NCI-H748 (cell line): ENCODE measurements at regions not wholly inside any gene's neighbourhood (a gene's known extent, or its start where the extent isn't known, plus 50 kb on each side); places are given as distances from the start of the nearest gene placed in this dataset.
"Not testable (repeated sequence)": the region's sequence is repeated elsewhere in the genome, so short reads cannot be mapped to it uniquely, and the experiment has no call there.

Source experiments
- DNase-seq: peaks from one replicate; lab custom pipeline; 2025; ENCODE audit not compliant: unreplicated experiment; lab: John Stamatoyannopoulos, UW

GRCh38 chr3:34909679-34910078 is 729.6 kb upstream of the ARPP21 start:
- DNase-seq: not testable (repeated sequence)

- no peak for DNase-seq
These were observed 720.3 kb upstream of the ARPP21 start for GRCh38 chr3:34919025-34919424.

DNA sequence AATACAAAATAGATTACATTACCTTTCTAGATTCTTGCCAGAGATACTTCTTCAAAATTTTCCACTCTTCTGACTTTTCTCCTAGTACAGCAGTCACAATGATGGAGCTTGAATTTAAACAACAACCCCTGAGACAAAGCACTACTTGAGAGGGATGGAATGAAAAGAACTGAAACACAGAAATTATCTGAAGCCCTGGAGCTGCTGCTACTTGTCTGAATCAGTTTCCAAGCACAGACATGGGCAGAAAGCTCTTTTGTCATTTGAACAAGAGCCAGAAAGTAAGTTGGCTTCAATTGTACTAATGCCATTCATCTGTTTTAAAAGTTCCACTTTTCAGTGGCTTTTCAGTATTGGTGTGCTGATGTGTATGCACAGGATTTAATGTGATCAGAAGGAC is 718.5 kb upstream of the ARPP21 start:
- DNase-seq: no peak

GRCh38 chr3:34924961-34925360 is 714.4 kb upstream of the ARPP21 start:
- DNase-seq: no peak

- DNase-seq: no peak
These were observed 713.5 kb upstream of the ARPP21 start for GRCh38 chr3:34925851-34926250.

- no peak for DNase-seq
These were observed 710.3 kb upstream of the ARPP21 start for GRCh38 chr3:34929036-34929435.

GRCh38 chr3:34934660-34935059 is 704.7 kb upstream of the ARPP21 start:
- no peak for DNase-seq

DNA sequence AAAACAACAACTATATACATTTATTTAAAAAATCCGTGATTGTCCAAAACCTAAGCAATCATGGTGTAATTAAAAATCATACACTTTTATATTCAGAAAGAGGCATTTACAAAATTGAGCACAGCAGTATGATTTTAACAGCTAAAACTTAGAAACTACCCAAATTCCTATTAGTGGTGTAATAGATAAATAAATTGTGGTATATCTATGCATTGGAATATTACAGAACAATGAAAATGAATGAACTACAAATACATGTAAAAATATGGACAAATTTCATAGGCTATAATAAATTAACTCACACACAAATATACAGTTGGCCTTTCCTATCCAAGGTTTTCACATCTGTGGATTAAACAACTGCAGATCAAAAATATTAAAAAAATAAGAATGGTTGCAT is 700.5 kb upstream of the ARPP21 start:
- DNase-seq: no peak

DNA sequence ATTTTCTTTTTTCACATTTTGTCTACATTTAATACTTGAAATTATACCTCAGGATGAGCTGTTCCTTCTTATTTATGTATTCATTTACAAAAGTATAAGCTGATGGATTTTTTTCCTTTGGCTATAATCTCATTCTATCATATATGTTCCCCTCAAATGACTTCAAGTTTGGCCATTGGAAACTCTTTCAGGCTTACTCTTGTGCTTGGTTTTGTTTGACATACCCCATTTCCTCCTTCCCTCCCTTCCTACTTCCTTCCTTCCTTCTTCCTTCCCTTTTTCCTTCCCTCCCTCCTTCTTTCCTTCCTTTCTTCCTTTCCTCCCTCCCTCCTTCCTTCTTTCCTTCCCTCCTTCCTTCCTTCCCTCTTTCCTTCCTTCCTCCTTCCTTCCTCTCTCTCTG is 697.1 kb upstream of the ARPP21 start:
- DNase-seq: no peak

DNA sequence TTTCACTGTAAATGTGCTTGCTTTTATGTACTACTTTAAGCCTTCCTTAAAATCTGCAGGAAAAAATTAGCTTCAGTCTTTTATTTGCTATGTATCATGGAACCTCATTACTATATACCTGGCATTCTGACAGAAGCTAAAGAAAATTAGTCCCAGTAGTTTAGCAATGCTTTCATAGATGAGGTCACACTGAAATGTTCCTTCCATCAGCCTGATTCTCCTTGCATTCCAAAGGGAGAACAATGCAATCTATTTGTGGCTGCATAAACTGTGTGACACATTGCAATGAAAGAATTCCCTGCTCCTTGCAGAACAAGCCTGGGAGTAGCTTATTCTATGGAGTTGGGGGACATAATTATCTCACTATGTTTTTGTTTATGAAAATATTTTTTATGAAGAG is 691.5 kb upstream of the ARPP21 start:
- no peak for DNase-seq

GRCh38 chr3:34948517-34948916 is 690.8 kb upstream of the ARPP21 start:
- DNase-seq: no peak

DNA sequence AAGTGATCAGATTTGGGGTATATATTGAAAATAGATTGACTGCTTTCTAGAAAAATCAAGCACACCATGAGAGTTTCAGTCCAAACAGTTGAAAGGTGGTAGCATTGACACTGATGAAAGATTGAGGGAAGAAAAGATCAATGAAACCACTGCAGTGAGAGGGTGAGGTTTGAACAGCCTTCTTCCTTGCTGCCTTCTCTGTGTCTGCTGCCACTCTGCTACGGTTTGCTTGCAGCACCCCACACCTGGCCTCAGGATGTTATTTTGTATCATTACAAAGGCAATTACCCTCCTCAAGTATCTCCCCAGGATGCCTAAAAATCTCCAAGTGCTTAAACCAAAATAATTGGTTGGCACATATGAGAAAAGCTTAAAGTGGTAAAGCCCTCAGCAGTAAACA is 683.6 kb upstream of the ARPP21 start:
- peak; percentile 33 for DNase-seq

DNA sequence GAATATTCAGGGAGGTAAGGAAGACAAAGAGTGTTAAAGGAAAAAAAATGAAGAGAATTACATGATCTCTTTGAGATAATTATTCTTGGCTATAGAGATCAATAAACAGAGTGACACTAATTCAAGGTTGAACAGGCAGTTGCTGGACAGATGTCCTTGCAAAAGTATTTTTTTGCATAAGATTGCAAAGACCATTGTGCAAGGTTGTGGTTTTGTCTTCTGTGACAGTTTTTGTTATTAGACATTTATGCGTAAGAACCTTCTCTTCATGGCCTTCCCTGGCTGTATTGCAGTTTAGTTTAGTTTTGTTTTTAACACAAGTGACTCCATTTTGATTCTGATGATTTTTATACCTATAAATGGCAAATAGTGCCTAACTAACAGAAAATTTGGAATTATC is 682.8 kb upstream of the ARPP21 start:
- DNase-seq: no peak

GRCh38 chr3:34957677-34958076 is 681.6 kb upstream of the ARPP21 start:
- no peak for DNase-seq

DNA sequence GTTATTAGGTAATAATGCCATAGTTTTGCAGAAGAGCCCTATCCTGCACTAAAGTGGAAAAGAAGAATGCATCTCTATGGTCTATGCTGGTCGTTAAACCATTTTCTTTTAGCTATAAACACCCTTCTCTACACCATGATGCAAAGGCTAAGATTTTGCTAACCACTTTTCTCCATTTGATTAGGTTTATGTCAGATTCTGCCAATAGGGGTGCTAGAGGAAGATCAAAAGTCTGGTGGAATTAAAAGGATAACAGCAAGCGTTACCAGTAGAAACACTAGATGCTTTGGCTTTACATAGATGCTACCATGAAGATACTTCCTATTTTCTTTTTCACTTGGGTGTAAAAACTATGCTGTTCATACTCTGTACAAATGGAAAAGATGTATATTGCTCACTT is 669.8 kb upstream of the ARPP21 start:
- no peak for DNase-seq

DNA sequence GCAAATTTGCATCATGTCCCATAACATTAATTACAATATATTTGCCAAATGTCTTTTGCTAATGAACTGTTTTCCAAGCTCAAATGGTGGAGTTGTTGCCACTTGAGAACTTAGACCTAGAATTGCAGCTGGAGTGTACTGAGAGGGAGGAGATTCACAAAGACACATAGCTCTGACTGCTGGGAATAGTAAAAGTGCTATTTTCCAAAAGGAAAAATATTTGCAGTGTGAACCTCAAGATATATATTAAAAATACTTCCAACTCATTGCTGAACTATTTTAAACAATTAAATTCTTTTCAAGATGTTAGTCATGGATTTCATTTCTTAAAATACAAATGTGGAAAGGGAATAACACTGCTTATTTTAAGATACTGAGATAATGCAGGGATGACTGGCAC is 666.8 kb upstream of the ARPP21 start:
- DNase-seq: no peak

- no peak for DNase-seq
These were observed 665.7 kb upstream of the ARPP21 start for GRCh38 chr3:34973586-34973985.

DNA sequence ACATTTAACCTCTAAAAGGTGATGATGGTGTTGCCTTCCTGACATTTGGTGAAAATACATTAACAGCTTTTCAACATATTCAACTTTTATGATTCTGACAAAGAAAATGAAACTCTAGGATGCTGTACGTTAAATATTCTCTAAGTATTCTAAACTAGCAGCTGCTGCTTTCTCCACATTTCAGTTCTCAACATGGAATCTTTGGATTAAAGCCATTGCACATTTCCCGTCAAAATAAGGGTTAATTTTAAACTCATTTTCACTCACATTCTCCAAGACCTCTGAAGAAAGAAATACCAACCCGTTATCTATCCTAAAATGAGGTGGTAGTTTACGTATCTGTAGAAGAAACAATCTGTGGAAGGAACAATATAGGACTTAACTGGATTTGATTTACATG is 655.7 kb upstream of the ARPP21 start:
- no peak for DNase-seq

DNA sequence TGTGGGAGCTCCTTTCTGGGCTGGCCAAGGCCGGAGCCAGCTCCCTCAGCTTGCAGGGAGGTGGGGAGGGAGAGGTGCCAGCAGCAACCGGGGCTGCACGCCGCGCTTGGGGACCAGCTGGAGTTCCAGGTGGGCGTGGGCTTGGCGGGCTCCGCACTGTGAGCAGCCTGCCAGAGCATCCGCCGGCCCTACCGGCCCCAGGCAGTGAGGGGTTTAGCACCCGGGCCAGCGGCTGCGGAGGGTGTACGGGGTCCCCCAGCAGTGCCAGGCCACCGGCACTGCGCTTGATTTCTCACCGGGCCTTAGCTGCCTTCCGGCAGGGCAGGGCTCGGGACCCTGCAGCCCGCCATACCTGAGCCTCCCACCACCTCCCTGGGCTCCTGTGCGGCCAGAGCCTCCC is 651.0 kb upstream of the ARPP21 start:
- peak; percentile 14 for DNase-seq

DNA sequence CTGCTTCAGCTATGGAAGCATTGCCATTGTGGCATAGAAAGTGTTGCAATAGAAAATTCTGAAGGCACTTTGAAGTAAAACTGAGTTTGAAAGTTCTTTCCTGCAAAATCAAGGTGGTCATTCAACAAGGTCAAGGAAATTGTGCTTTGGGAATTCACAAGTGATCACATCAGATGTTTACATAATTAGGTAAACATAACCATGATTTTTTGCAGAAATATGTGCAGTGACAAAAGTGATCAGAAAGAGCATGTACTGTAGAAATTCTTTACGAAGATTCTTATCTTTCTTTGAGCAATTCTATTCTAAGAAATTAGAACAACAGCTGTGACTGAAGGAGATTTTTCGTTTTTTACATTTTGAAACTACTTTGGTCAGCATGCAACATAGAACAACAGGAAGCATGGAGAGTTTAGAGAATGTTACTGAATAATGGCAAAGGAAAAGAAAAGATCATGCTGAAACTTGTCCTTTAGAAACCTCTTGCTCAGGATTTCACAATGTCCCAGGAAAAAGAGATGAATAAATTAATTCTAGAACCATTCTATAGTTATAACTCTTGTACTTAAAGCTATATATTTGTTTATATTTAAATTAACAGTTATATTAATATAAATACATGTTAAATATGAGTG is 643.4 kb upstream of the ARPP21 start:
- DNase-seq: no peak

- no peak for DNase-seq
These were observed 640.4 kb upstream of the ARPP21 start for GRCh38 chr3:34998902-34999301.

- no peak for DNase-seq
These were observed 627.1 kb upstream of the ARPP21 start for GRCh38 chr3:35012214-35012613.

GRCh38 chr3:35028157-35028556 is 611.2 kb upstream of the ARPP21 start:
- no peak for DNase-seq
